ENCODE measurements at regions not wholly inside any gene's neighbourhood (a gene's known extent, or its start where the extent isn't known, plus 50 kb on each side); places are given as distances from the start of the nearest gene placed in this dataset.
"Not testable (repeated sequence)": the region's sequence is repeated elsewhere in the genome, so short reads cannot be mapped to it uniquely, and the experiment has no call there.

GRCh38 chr1:146654763-146655162, 283.4 kb upstream of the NBPF12 start:
- TF ChIP-seq, protein P1, sequence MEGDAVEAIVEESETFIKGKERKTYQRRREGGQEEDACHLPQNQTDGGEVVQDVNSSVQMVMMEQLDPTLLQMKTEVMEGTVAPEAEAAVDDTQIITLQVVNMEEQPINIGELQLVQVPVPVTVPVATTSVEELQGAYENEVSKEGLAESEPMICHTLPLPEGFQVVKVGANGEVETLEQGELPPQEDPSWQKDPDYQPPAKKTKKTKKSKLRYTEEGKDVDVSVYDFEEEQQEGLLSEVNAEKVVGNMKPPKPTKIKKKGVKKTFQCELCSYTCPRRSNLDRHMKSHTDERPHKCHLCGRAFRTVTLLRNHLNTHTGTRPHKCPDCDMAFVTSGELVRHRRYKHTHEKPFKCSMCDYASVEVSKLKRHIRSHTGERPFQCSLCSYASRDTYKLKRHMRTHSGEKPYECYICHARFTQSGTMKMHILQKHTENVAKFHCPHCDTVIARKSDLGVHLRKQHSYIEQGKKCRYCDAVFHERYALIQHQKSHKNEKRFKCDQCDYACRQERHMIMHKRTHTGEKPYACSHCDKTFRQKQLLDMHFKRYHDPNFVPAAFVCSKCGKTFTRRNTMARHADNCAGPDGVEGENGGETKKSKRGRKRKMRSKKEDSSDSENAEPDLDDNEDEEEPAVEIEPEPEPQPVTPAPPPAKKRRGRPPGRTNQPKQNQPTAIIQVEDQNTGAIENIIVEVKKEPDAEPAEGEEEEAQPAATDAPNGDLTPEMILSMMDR (IDR thresholded peaks at IDR 0.05), result not testable (repeated sequence)
- TF ChIP-seq SIN3A (IDR thresholded peaks at IDR 0.05; ENCODE audit: borderline replicate concordance, insufficient read depth, low read depth, low read length); REST (IDR thresholded peaks at IDR 0.05; ENCODE audit: insufficient read depth in 1 of 2, low read depth in 2 of 2, low read length in 1 of 2); TCF7L2 (IDR thresholded peaks at IDR 0.05; ENCODE audit: low read depth, low read length); POLR2AphosphoS5 (IDR thresholded peaks at IDR 0.05; ENCODE audit: low read depth, low read length): not testable (repeated sequence)
